Peyer's patch (tissue), 4 donors: ENCODE measurements at regions not wholly inside any gene's neighbourhood (a gene's known extent, or its start where the extent isn't known, plus 50 kb on each side); places are given as distances from the start of the nearest gene placed in this dataset.

ENCODE experiments used
- CTCF ChIP-seq, 6 experiments: fragments of 450-650 bp in 4 of 6; fragments of 200-600 bp in 2 of 6; sonication (generic) in 1 of 6; IDR thresholded peaks; one replicate each; pipeline ENCODE4 v1.5.1; 2017 to 2019; ENCODE audit warnings: antibody characterized with exemption in 6 of 6, mild to moderate bottlenecking in 3 of 6, moderate library complexity in 1 of 6
- POLR2A ChIP-seq, 2 donors: fragments of 450-650 bp; IDR thresholded peaks; one replicate each; pipeline ENCODE4 v1.5.1; 2017; ENCODE audit warnings: antibody characterized with exemption in 2 of 2, mild to moderate bottlenecking in 2 of 2, moderate library complexity in 2 of 2

- no peak for TF ChIP-seq POLR2A (IDR thresholded peaks at IDR 0.05)
- TF ChIP-seq CTCF (IDR thresholded peaks at IDR 0.05): no peak
These were observed 256.8 kb upstream of the RAG2 start for GRCh38 chr11:36854875-36855274.
